ENCODE measurements at regions not wholly inside any gene's neighbourhood (a gene's known extent, or its start where the extent isn't known, plus 50 kb on each side); places are given as distances from the start of the nearest gene placed in this dataset.
"Not testable (repeated sequence)": the region's sequence is repeated elsewhere in the genome, so short reads cannot be mapped to it uniquely, and the experiment has no call there.

DNA sequence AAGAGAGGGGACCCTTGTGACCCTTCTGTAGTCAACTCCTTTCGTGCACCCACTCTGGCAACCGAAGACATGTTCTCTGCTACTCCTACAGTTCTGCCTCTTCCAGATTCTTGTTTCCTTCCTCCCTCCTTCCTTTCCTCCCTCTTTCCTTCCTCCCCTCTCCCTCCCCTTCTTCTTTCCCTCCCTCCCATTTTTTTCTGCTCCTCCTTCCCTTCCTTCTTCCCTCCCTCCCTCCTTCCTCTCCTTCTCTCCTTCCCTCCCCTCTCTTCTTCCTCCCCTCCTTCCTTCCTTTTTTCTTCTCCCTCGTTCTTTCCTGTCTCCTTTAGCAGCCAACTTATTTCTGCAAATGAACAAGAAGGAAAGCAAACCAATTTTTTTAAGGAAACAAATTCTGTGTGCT is 111.5 kb downstream of the NPTX2 start:
- no peak for DNase-seq (ENCODE audit: low spot score)

DNA sequence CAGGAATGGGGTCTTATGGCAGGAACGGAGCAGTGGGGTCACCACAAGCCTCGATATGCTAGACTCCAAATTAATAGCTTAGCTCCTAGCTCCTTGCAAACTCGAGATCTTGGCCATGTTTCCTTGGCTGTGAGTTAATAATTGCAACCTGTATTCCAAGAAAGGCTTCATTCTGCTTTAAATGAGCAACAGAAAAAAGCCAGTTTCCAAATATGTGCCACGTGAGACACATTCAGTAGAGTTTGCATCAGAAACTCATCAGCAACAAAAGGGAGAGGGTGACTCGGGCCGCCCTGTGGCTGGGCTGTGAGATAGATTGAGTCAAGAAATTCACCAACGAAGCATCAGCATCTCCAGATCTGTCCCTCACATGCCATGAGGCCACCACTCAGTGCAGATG is 112.0 kb downstream of the NPTX2 start:
- DNase-seq (ENCODE audit: low spot score) = no peak

- no peak for DNase-seq (ENCODE audit: low spot score)
These were observed 113.2 kb downstream of the NPTX2 start for GRCh38 chr7:98730326-98730725.

- no peak for DNase-seq (ENCODE audit: low spot score)
These were observed 114.6 kb downstream of the NPTX2 start for GRCh38 chr7:98731651-98732050.

- peak; percentile 34 for DNase-seq (ENCODE audit: low spot score)
These were observed 116.0 kb downstream of the NPTX2 start for GRCh38 chr7:98733036-98733435.

- no peak for DNase-seq (ENCODE audit: low spot score)
These were observed 118.7 kb downstream of the NPTX2 start for GRCh38 chr7:98735801-98736200.

DNA sequence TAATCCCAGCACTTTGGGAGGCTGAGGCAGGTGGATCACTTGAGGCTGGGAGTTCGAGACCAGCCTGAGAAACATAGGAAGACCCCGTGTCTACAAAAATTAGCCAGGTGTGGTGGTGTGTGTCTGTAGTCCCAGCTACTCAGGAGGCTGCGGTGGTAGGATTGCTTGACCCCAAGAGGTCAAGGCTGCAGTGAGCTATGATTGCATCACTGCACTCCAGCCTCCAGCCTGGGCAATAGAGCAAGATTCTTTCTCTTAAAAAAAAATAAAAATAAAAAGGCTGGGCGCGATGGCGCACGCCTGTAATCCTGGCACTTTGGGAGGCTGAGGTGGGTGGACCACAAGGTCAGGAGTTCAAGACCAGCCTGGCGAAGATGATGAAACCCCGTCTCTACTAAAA is 119.4 kb downstream of the NPTX2 start:
- not testable (repeated sequence) for DNase-seq (ENCODE audit: low spot score)

DNA sequence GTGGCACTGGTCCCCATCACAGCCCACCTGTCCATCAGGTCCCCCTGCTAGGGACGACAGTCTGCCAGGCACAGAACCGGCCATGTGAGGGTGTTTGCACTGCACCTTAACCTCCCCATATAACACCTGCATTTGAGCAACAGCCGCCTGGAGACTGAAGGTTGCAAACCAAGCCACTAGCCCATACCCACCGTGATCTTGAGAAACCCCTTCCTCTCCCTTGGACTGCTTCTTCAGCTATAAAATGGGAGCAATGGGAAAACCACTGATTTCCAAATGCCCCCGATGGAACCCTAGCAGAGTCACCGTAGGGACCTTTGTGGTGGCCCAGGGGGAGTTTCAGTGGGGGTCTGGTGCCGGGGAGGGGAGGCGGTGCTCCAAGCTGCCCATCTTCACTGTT is 120.1 kb downstream of the NPTX2 start:
- no peak for DNase-seq (ENCODE audit: low spot score)

DNA sequence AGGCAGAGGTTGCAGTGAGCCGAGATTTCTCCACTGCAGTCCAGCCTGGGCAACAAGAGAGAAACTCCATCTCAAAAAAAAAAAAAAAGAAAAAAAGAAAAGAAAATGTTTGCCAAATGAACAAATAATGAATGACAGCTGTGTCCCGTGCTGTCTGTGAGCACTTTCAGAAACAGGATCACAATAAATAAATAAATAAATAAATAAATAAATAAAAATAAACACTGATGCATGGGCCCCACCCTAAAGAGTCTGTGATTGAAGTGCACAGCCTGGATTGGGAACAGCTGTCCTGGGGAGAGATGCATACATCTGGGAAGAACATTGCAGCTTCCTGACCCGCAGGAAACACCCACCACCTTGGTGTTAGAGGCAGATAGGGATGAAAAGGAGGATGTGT is 123.6 kb downstream of the NPTX2 start:
- no peak for DNase-seq (ENCODE audit: low spot score)

DNA sequence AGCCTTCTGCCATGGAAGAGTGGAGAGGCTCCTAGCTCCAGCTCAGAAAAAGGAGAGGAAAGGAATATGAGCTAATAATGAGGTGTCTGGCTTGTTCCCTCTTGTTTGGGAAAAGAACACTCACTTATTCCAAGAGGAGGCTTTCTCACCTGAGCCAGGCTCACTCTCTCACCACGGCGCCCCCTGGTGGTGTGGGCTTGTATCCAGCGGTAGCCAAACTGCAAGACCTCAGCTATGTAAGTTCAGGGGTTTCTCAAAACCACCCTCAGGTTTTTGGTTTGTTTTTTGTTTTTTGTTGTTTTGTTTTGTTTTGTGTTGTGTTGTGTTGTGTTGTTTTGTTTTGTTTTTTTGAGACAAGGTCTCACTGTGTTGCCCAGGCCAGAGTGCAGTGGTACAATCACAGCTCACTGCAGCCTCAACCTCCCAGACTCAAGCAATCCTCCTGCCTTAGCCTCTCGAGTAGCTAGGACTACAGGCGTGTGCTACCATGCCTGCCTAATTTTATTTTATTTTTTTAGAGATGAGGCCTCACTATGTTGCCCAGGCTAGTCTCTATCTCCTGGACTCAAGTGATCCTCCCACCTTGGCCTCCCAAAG is 124.0 kb downstream of the TMEM130 start:
- DNase-seq (ENCODE audit: low spot score) = peak; percentile 39

GRCh38 chr7:98748090-98748489 is 121.7 kb downstream of the TMEM130 start:
- DNase-seq (ENCODE audit: low spot score) = no peak

DNA sequence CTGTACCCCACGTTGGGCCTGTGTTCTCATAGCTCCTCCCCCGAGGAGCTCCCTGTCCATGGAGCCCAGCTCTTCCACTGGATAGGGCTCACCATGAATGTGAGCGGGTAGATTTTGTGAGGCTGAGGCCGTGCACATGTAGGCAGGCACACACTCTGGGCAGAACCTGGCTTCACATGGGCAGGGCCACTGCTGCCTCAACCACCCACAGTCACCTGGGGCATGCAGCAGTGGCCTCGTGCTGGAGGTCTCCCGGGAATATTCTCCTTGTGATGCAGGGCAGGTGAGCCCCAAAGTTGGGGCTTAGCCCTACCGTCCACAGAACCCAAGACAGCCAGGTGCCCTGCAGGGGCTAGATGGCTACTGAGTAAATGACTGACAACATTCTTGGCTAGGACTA is 116.6 kb downstream of the TMEM130 start:
- DNase-seq (ENCODE audit: low spot score) = no peak

DNA sequence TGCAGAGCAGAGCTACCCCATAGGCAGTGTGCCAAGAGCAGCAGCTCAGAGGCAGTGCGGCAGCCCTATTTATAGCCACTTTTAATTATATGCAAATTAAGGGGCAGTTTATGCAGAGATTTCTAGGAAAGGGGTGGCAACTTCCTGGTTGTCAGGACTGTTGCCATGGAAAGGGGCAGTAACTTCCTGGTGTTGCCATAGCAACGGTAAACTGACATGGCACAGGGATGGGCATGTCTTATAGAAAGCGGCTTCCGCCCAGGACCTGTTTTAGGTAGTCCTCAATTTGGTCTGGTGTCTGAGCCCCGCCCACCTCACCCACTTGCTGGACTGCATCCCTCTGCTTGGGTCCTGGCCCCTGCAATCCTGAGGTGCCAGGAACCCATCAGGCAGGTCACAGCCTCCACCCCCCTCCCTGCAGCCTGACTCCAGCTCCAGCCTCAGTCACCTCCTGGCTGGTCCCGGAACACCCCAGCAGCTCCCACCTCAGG is 115.8 kb downstream of the TMEM130 start:
- no peak for DNase-seq (ENCODE audit: low spot score)

DNA sequence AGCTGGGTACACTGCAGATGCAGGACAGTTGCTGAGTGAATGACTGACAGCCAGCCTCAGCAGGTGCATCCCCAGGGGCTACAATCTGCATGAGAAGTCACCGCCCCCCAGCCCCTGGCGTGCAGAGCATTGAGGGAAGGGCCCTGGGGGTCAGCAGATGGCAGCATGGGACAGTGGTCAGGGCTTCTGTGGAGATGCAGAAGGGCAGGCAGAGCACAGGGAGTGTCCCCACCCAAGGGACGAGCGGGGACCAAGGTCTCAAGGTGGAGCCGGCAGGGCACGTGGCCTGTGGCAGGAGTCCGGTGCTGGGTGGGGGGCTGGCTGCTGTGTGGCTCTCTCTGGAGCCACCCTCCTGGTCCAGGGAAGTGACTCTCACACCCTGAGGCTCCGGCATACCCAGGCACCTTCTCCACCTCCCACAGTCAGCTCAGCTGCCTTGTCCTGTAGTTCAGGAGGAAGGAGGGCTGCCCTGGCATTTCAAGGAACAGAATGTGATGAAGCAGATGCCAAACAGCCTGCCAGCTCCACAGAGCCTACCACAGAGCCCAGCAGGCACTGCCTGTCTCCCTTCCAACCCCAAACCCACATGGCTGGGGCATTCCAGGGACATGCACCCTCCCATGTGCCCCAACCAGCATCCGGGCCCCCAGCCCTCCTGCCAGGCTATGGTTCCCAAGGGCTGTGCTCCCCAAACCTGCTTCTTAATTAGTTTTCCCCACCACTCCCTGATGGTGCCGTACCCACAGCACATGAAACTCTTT is 114.5 kb downstream of the TMEM130 start:
- no peak for DNase-seq (ENCODE audit: low spot score)

GRCh38 chr7:98758157-98758556 is 111.7 kb downstream of the TMEM130 start:
- no peak for DNase-seq (ENCODE audit: low spot score)

GRCh38 chr7:98760201-98760651 is 109.6 kb downstream of the TMEM130 start:
- no peak for DNase-seq (ENCODE audit: low spot score)

- no peak for DNase-seq (ENCODE audit: low spot score)
These were observed 108.6 kb downstream of the TMEM130 start for GRCh38 chr7:98761225-98761624.

DNA sequence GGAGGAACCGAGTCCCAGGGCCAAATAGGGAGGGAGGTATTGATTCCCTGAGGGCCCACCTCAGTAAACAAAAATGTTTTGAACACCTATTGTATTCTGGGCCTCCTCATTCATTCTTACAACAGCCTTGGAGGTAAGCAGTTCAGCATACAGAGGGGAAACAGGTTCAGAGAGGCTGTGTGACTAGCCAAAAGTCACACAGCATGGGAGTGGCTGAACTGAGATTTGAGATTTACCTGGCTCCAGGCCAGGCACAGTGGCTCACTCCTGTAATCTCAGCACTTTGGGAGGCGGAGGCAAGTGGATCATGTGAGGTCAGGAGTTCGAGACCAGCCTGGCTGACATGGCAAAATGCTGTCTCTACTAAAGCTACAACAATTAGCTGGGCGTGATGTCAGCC is 107.2 kb downstream of the TMEM130 start:
- DNase-seq (ENCODE audit: low spot score) = no peak

DNA sequence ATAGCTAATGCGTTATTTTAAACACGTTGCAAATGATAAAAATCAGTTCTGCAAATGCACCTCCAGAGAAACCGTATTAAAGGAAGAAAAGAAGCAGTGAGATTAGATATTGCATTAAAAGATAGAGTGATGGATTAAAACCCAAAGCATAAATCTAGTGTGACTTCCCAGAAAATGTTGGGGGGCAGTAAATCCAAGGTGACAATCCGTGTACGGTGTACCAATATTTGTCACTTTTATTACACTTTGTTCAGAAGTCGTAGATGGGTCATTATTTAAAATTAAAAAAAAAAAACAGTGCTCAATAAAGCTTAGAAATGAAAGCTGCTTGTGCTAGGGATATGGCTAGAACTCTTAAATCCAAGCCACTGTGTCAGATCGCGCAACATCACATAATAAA is 106.4 kb downstream of the TMEM130 start:
- DNase-seq (ENCODE audit: low spot score) = no peak

- DNase-seq (ENCODE audit: low spot score) = no peak
These were observed 104.9 kb downstream of the TMEM130 start for GRCh38 chr7:98764946-98765345.

GRCh38 chr7:98770085-98770484 is 99.7 kb downstream of the TMEM130 start:
- not testable (repeated sequence) for DNase-seq (ENCODE audit: low spot score)

DNA sequence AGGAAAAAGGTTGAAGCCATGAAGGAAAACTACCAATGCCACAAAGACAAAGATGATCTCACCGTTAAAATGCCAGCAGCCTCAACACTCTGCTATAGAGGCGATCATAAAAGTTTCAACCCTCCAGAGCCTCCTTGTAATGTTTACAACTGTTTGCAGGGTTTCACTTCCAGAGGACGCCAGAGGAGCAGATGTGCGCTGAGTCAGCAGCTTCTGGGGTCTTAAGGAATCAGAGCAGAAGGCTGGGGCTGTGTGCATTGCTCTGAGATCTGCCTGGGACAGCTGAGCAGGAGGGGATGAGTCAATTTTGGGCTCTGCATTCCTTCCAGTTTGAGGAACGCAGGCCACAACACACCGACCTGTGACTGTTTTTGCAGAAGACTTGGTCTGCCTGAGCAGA is 98.3 kb downstream of the TMEM130 start:
- peak; percentile 72 for DNase-seq (ENCODE audit: low spot score)

GRCh38 chr7:98771941-98772603 is 97.7 kb downstream of the TMEM130 start:
- DNase-seq (ENCODE audit: low spot score) = no peak
